ENCODE measurements at regions not wholly inside any gene's neighbourhood (a gene's known extent, or its start where the extent isn't known, plus 50 kb on each side); places are given as distances from the start of the nearest gene placed in this dataset.

- H3K27me3 Mint-ChIP-seq (ENCODE audit: insufficient read depth, low read depth, poor library complexity) = no peaks in the 10 kb centered on the region
- no peaks in the 10 kb centered on the region for H3K36me3 Mint-ChIP-seq (ENCODE audit: low read depth)
- Histone ChIP-seq H2AFZ (no peak overlapping the region), H3K79me2 (replicated peaks; ENCODE audit: insufficient read depth) (no peaks in the 10 kb centered on the region), H3K4me1 (ENCODE audit: insufficient read depth) (no peaks in the 10 kb centered on the region), H3K27me3 (ENCODE audit: insufficient read depth) (no peaks in the 10 kb centered on the region), H3F3A (replicated peaks; ENCODE audit: low read depth) (no peaks in the 10 kb centered on the region), H3K27ac (ENCODE audit: low read depth) (no peak overlapping the region), H3K4me2 (no peak overlapping the region), H3K9me2 (ENCODE audit: insufficient read depth) (no peaks in the 10 kb centered on the region), H3K36me3 (ENCODE audit: insufficient read depth) (no peaks in the 10 kb centered on the region), H3K4me3 (no peak overlapping the region), H4K20me1 (replicated peaks; ENCODE audit: insufficient read depth) (no peaks in the 10 kb centered on the region)
- DNase-seq (ENCODE audit: low spot score) (no peak), ATAC-seq (no peak)
- no peak overlapping the region for H3K27ac Mint-ChIP-seq
- H3K9me3 Mint-ChIP-seq = no peaks in the 10 kb centered on the region
- H3K4me3 Mint-ChIP-seq = no peak overlapping the region
- TF ChIP-seq EZH2 (IDR thresholded peaks at IDR 0.05; ENCODE audit: low read depth, unreplicated experiment) = no peak
- TF ChIP-seq JUNB (IDR thresholded peaks at IDR 0.05; ENCODE audit: unreplicated experiment) = no peak
- TF ChIP-seq ZNF331 (CRISPR knock-in tag; IDR thresholded peaks at IDR 0.05; ENCODE audit: low read depth) = no peak
- TF ChIP-seq, protein P1, sequence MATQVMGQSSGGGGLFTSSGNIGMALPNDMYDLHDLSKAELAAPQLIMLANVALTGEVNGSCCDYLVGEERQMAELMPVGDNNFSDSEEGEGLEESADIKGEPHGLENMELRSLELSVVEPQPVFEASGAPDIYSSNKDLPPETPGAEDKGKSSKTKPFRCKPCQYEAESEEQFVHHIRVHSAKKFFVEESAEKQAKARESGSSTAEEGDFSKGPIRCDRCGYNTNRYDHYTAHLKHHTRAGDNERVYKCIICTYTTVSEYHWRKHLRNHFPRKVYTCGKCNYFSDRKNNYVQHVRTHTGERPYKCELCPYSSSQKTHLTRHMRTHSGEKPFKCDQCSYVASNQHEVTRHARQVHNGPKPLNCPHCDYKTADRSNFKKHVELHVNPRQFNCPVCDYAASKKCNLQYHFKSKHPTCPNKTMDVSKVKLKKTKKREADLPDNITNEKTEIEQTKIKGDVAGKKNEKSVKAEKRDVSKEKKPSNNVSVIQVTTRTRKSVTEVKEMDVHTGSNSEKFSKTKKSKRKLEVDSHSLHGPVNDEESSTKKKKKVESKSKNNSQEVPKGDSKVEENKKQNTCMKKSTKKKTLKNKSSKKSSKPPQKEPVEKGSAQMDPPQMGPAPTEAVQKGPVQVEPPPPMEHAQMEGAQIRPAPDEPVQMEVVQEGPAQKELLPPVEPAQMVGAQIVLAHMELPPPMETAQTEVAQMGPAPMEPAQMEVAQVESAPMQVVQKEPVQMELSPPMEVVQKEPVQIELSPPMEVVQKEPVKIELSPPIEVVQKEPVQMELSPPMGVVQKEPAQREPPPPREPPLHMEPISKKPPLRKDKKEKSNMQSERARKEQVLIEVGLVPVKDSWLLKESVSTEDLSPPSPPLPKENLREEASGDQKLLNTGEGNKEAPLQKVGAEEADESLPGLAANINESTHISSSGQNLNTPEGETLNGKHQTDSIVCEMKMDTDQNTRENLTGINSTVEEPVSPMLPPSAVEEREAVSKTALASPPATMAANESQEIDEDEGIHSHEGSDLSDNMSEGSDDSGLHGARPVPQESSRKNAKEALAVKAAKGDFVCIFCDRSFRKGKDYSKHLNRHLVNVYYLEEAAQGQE (IDR thresholded peaks at IDR 0.05; ENCODE audit: unreplicated experiment) = no peak
- TF ChIP-seq POLR2AphosphoS5 (IDR thresholded peaks at IDR 0.05; ENCODE audit: low read depth) = no peak
- TF ChIP-seq EZH2phosphoT487 (IDR thresholded peaks at IDR 0.05; ENCODE audit: unreplicated experiment) = no peak
- TF ChIP-seq NANOG (IDR thresholded peaks at IDR 0.05; ENCODE audit: borderline replicate concordance) = no peak
- no peak for TF ChIP-seq ZNF462 (CRISPR knock-in tag; IDR thresholded peaks at IDR 0.05)
- no peak for TF ChIP-seq STAT1 (IDR thresholded peaks at IDR 0.05; ENCODE audit: unreplicated experiment)
- no peak for TF ChIP-seq ZNF114 (CRISPR knock-in tag; IDR thresholded peaks at IDR 0.05)
- TF ChIP-seq CREB1 (CRISPR knock-in tag; IDR thresholded peaks at IDR 0.05; ENCODE audit: low read depth) = no peak
- TF ChIP-seq, protein P2, sequence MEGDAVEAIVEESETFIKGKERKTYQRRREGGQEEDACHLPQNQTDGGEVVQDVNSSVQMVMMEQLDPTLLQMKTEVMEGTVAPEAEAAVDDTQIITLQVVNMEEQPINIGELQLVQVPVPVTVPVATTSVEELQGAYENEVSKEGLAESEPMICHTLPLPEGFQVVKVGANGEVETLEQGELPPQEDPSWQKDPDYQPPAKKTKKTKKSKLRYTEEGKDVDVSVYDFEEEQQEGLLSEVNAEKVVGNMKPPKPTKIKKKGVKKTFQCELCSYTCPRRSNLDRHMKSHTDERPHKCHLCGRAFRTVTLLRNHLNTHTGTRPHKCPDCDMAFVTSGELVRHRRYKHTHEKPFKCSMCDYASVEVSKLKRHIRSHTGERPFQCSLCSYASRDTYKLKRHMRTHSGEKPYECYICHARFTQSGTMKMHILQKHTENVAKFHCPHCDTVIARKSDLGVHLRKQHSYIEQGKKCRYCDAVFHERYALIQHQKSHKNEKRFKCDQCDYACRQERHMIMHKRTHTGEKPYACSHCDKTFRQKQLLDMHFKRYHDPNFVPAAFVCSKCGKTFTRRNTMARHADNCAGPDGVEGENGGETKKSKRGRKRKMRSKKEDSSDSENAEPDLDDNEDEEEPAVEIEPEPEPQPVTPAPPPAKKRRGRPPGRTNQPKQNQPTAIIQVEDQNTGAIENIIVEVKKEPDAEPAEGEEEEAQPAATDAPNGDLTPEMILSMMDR (conservative IDR thresholded peaks at IDR 0.05; ENCODE audit: low read depth in 2 of 2) = no peak
- TF ChIP-seq, protein P3, sequence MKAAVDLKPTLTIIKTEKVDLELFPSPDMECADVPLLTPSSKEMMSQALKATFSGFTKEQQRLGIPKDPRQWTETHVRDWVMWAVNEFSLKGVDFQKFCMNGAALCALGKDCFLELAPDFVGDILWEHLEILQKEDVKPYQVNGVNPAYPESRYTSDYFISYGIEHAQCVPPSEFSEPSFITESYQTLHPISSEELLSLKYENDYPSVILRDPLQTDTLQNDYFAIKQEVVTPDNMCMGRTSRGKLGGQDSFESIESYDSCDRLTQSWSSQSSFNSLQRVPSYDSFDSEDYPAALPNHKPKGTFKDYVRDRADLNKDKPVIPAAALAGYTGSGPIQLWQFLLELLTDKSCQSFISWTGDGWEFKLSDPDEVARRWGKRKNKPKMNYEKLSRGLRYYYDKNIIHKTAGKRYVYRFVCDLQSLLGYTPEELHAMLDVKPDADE (IDR thresholded peaks at IDR 0.05) = no peak
- no peaks in the 10 kb centered on the region for H3K4me1 Mint-ChIP-seq
These were observed 1045.0 kb upstream of the DDX18 start for GRCh38 chr2:116769514-116769913.
